ENCODE measurements at regions not wholly inside any gene's neighbourhood (a gene's known extent, or its start where the extent isn't known, plus 50 kb on each side); places are given as distances from the start of the nearest gene placed in this dataset.
A peak's percentile ranks its signal among the peaks of the same experiment; 100 is the strongest.
"Not testable (repeated sequence)": the region's sequence is repeated elsewhere in the genome, so short reads cannot be mapped to it uniquely, and the experiment has no call there.

DNA sequence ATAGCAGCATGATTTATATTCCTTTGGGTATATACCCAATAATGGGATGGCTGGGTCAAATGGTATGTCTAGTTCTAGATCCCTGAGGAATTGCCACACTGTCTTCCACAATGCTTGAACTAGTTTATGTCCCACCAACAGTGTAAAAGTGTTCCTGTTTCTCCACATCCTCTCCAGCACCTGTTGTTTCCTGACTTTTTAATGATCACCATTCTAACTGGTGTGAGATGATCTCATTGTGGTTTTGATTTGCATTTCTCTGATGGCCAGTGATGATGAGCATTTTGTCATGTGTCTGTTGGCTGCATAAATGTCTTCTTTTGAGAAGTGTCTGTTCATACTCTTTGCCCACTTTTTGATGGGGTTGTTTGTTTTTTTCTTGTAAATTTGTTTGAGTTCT lies 54.0 kb upstream of the GPR89A start:
- H3K27ac Mint-ChIP-seq; H3K9me3 Mint-ChIP-seq; H3K36me3 Mint-ChIP-seq (ENCODE audit: low read depth); H3K4me3 Mint-ChIP-seq; intact Hi-C loops (cut with micrococcal nuclease); CTCF ChIA-PET; H3K4me1 Mint-ChIP-seq (ENCODE audit: low read depth); DNase-seq: not testable (repeated sequence)
- peaks cover 13% of the 10 kb centered on the region for H3K27me3 Mint-ChIP-seq (ENCODE audit: low read depth)

DNA sequence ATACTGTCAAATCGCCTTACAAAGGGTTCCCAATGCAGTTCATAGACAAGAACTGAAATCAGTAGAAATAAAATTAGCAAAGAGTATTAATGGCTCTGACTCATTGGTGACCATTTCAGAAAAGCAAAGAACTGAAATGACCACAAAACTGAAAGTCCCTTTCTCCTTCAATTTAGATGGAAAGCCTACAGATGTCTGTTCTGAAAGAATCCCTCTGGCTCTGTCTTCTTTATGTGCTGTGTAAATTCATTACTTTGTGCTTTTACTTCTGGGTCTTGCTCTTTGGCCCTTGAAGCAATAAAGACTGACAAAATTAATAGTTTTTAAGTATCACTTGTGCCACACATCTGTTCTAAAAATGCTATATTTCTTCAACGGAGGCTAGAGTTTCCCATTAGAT lies 62.7 kb upstream of the GPR89A start:
- no peak for DNase-seq
- Mint-ChIP-seq H3K27me3 (ENCODE audit: low read depth) (peaks cover 9% of the 10 kb centered on the region), H3K9me3 (no peaks in the 10 kb centered on the region), H3K4me1 (ENCODE audit: low read depth) (no peaks in the 10 kb centered on the region), H3K36me3 (ENCODE audit: low read depth) (no peaks in the 10 kb centered on the region), H3K27ac (no peak overlapping the region), H3K4me3 (no peak overlapping the region)
- CTCF ChIA-PET, result no interaction called here
- intact Hi-C loops (cut with micrococcal nuclease), result no loop called here

DNA sequence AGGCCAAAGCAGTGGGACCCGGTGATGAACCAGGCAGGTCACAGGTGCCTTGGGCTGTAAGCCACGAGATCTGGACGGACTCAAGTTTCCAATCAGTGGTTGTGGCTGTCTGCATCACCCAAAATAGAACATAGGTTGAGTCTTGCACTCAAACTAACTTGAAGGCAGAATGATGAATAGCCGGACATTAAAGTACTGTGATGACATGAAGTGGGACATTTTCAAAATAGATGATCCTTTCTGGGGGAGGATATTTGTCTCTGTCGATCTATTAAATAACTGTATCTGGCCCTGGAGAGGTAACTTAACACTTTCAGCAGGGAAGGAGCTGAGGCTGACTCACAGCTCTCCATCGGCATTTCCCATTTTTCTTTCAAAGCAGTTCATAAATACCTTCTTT lies 66.1 kb upstream of the GPR89A start:
- peaks cover 15% of the 10 kb centered on the region for H3K27me3 Mint-ChIP-seq (ENCODE audit: low read depth)
- intact Hi-C loops (cut with micrococcal nuclease); H3K4me1 Mint-ChIP-seq (ENCODE audit: low read depth); H3K36me3 Mint-ChIP-seq (ENCODE audit: low read depth); H3K4me3 Mint-ChIP-seq; CTCF ChIA-PET; H3K9me3 Mint-ChIP-seq; H3K27ac Mint-ChIP-seq; DNase-seq: not testable (repeated sequence)

DNA sequence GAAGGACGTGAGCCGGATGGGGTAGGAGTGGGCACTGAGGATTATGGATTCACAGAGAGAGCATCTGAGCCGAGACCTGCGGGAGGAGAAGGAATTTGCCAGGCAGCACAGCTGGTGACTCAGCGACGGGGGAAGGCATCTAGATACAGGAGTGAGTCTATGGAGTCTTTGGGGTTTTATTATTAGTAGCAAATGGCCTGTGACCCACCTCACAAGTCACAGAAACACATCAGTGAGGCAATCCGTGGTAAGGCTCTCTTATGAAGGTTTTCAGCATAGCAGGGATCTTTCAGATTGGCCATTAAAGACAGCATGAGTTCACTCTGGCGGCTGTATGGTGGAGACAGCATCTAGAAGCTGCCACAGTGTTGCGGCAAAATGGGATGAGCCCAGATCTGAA lies 66.5 kb upstream of the GPR89A start:
- H3K36me3 Mint-ChIP-seq (ENCODE audit: low read depth); H3K27ac Mint-ChIP-seq; DNase-seq; intact Hi-C loops (cut with micrococcal nuclease); CTCF ChIA-PET; H3K4me1 Mint-ChIP-seq (ENCODE audit: low read depth); H3K9me3 Mint-ChIP-seq; H3K4me3 Mint-ChIP-seq: not testable (repeated sequence)
- peaks cover 15% of the 10 kb centered on the region for H3K27me3 Mint-ChIP-seq (ENCODE audit: low read depth)

DNA sequence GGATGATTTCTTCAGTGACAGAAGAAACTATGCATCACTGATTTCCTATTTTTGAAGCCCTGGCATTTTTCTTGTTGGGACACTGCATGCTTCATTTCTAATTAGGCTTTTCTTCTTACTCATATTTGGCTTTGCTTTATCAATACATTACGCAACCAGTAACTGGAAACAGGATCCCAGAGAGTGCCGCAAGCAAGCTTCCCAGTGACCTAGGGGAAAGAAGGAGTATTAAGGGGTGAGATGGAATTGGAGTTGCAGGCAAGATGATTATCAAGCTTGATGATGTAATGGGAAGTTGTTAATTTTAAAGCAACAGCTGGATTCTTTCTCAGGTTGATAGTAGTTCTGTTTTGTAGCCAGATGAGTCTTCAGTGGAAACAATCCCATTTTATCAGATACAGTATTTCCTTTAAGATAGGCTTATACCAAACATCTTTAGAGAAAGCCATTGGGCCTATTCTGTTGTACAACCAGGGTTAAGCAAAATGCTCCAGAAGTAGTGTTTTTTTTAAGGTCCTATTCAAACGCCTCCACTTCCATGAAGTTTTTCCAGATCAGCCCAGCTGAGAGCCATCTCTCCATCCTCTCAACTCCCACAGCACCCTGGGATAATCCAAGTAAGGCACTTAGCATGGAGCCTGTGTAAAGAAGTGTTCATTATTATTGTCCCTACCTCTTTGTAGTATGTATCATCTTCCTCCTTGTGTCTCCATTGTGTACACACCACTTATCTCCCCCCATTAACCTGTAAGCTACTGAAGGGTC lies 69.5 kb upstream of the GPR89A start:
- CTCF ChIA-PET, H3K27ac Mint-ChIP-seq: not testable (repeated sequence)

DNA sequence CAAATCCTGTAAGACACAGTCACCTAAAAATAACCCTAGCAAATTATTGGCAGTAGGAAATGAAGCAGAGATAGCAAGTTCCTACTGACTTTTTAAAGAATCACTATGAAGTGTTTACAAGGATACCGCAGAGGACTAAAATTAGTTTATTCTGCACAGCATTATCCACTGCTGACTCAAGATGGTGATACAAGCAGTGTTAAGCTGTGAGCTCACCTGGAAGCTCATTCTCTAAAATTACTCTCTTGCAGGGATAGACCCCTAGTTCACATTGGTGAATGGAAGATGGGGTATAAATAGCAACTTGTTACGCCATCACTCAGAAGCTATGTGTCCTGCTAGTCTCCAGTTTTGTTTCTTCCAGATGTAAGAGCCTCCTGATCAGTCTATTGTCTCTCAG lies 70.8 kb upstream of the GPR89A start:
- H3K9me3 Mint-ChIP-seq; H3K27ac Mint-ChIP-seq; H3K36me3 Mint-ChIP-seq (ENCODE audit: low read depth); intact Hi-C loops (cut with micrococcal nuclease); H3K4me1 Mint-ChIP-seq (ENCODE audit: low read depth); DNase-seq; CTCF ChIA-PET; H3K4me3 Mint-ChIP-seq: not testable (repeated sequence)
- H3K27me3 Mint-ChIP-seq (ENCODE audit: low read depth), result peaks cover 12% of the 10 kb centered on the region

More for the DNA sequence above, 69.5 kb upstream of the GPR89A start:
- H3K36me3 Mint-ChIP-seq (ENCODE audit: low read depth); H3K9me3 Mint-ChIP-seq; H3K4me1 Mint-ChIP-seq (ENCODE audit: low read depth); H3K4me3 Mint-ChIP-seq; DNase-seq; intact Hi-C loops (cut with micrococcal nuclease): not testable (repeated sequence)
- H3K27me3 Mint-ChIP-seq (ENCODE audit: low read depth), result peaks cover 16% of the 10 kb centered on the region

DNA sequence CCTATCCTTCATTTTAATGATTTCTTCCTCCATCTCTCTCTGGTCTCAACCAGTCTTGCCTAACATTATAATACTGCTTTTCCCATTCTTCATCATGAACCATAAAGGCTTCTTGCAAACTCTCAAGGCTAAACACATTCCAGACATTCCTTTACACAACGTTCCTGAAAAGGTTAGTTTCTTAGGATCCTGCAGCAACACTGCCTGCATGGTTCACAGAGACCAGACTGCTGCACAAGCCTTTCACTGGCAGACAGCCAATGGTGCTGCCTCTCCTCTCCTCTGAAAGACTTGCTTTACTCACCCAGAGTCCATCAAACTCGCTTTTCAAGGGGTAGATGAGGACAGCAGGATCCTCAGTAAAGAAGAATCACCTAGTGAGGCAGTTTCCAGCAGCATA lies 72.3 kb upstream of the GPR89A start:
- DNase-seq; H3K4me1 Mint-ChIP-seq (ENCODE audit: low read depth); H3K36me3 Mint-ChIP-seq (ENCODE audit: low read depth); CTCF ChIA-PET; intact Hi-C loops (cut with micrococcal nuclease); H3K4me3 Mint-ChIP-seq; H3K9me3 Mint-ChIP-seq; H3K27ac Mint-ChIP-seq: not testable (repeated sequence)
- peaks cover 11% of the 10 kb centered on the region for H3K27me3 Mint-ChIP-seq (ENCODE audit: low read depth)

DNA sequence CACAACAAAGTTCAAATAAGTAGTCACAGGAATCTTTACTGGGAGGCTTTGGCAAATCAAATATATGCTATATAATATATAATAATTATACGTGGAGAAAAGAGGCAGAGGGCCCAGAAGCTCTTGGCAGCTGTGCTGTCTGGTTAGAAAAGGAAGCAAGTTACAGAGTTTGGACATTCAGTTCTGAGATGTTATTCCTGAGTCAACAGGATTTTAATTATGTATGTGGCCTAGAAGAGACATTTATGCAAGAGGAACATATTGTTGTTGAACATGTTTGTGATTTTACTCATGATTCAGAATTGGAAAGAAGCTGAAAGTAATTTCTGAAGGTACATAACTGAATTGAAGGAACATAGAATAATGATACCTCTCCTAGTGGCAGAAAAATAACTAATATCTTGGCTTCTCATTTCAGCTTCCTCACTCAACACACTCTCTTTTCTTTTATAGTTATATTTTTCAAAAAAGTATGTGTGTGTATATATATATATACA lies 79.7 kb upstream of the GPR89A start:
- H3K4me1 Mint-ChIP-seq (ENCODE audit: low read depth); CTCF ChIA-PET; intact Hi-C loops (cut with micrococcal nuclease); H3K27ac Mint-ChIP-seq; H3K4me3 Mint-ChIP-seq; H3K27me3 Mint-ChIP-seq (ENCODE audit: low read depth); DNase-seq; H3K36me3 Mint-ChIP-seq (ENCODE audit: low read depth); H3K9me3 Mint-ChIP-seq: not testable (repeated sequence)

DNA sequence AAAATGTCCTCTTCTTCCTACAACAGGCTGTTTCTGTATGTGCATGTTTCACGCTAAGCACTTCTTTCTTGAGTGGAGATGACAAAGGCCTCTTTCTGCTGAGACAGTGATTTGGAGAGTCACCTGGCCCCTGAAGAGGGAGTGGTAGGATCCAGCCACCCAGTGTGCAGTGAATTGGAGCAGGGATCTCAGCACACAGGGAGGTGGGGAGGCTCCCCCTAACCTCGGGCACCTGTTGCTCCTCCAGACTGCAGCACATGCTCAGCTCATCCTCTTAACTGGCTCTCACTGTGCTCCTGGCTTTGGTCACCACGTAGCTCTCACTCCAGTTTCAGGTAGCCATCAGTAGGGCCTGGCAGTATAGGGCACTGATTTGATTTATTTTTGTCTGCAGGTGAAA lies 87.6 kb upstream of the GPR89A start:
- H3K9me3 Mint-ChIP-seq, CTCF ChIA-PET: not testable (repeated sequence)

DNA sequence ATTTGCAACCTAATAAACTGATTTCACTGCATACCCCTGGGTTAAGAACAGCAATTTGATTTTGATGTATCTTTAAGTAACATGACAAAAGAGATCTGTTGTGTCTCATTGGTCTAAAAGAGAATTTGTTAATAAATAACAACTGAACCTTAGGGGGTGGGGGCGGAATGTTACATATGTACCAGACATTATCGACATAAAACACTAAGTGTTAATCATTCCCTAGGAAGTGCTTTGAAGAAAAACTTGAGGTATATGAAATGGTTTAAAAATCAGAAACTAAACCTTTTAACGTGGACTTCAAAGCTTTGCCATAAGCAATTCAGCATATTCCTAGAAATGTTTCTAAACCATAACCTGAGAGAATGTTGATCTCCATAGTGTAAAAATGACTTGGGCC lies 88.5 kb upstream of the GPR89A start:
- H3K4me1 Mint-ChIP-seq (ENCODE audit: low read depth); H3K36me3 Mint-ChIP-seq (ENCODE audit: low read depth); intact Hi-C loops (cut with micrococcal nuclease); CTCF ChIA-PET; H3K4me3 Mint-ChIP-seq; DNase-seq; H3K9me3 Mint-ChIP-seq; H3K27me3 Mint-ChIP-seq (ENCODE audit: low read depth); H3K27ac Mint-ChIP-seq: not testable (repeated sequence)

More for the DNA sequence above, 87.6 kb upstream of the GPR89A start:
- H3K4me3 Mint-ChIP-seq; H3K4me1 Mint-ChIP-seq (ENCODE audit: low read depth); H3K27me3 Mint-ChIP-seq (ENCODE audit: low read depth); intact Hi-C loops (cut with micrococcal nuclease); H3K27ac Mint-ChIP-seq; H3K36me3 Mint-ChIP-seq (ENCODE audit: low read depth); DNase-seq: not testable (repeated sequence)

DNA sequence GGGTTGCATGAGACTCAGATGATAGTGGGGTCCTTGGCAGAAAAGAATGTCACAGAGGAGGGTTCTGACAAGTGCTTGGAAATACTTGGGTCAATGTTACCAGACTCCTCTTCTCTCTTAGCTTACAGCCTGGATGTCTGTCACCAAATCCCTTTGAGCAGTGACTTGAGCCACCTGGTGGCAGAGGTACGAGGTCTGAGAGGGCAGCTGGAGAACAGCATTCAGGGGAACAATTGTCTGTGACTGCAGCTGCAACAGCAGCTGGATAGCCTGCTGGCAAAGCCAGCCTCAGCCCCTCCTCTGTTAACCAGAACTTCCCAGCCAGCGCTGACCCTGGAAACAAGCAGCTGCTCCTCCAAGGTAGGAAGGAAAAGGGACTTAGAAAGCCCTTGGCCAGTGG lies 87.6 kb upstream of the NBPF20 start:
- H3K4me1 Mint-ChIP-seq (ENCODE audit: low read depth); H3K36me3 Mint-ChIP-seq (ENCODE audit: low read depth); intact Hi-C loops (cut with micrococcal nuclease); H3K27me3 Mint-ChIP-seq (ENCODE audit: low read depth); H3K9me3 Mint-ChIP-seq; CTCF ChIA-PET; H3K4me3 Mint-ChIP-seq; H3K27ac Mint-ChIP-seq: not testable (repeated sequence)
- peak; percentile 24 for DNase-seq

DNA sequence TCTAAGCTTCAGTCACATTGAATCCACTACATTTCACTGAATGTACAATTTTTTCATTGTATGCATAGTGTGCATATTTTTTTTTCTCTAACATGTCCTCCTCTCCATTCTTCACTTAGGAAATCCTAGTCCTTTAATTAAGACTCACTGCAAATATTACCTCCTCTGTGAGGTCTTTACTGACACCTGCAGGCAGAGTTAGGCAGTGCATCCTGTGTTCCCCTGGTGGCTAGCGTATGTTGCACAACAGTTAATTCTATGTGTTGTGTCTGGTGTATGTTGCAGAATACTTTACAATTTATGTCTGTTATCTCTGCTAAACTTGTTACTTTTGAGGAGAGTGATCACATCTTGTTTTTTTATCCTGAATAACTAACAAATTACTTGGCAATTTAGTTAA lies 82.7 kb upstream of the NBPF20 start:
- H3K27ac Mint-ChIP-seq; H3K9me3 Mint-ChIP-seq; DNase-seq; intact Hi-C loops (cut with micrococcal nuclease); H3K4me1 Mint-ChIP-seq (ENCODE audit: low read depth); H3K36me3 Mint-ChIP-seq (ENCODE audit: low read depth); H3K4me3 Mint-ChIP-seq; CTCF ChIA-PET; H3K27me3 Mint-ChIP-seq (ENCODE audit: low read depth): not testable (repeated sequence)

DNA sequence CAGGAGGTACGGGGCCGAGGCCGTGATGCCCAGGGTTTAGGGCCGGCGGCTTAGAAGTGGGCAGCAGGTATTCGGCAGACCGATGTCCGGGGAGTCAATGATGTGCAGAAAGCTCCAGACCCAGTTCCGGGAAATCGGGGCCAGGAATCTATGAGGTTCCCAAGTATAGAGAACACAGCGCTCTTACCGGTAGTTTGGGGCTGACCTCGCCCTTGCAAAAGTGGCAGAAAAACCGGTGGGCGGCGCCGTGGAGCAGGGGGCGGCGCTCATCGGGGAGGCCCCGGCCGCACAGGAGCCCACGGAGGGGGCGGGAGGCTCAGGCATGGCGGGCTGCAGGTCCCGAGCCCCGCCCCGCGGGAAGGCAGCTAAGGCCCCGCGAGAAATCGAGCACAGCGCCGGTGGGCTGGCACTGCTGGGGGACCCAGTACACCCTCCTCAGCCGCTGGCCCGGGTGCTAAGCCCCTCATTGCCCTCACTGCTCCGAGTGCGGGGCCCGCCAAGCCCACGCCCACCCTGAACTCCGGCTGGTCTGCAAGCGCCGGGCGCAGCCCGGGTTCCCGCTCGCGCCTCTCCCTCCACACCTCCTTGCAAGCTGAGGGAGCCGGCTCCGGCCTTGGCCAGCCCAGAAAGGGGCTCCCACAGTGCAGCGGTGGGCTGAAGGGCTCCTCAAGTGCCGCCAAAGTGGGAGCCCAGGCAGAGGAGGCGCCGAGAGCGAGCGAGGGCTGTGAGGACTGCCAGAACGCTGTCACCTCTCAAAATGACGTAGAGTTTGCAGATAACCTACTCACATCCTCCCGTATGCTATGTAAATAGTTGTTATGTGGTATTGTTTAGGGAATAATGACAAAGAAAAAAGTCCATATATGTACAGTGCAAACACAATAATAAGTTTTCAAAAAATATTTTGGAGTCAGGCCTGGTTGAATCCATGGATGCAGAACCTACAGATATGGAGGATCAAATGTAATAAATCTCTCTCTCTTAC lies 80.6 kb upstream of the NBPF20 start:
- H3K9me3 Mint-ChIP-seq; intact Hi-C loops (cut with micrococcal nuclease); H3K36me3 Mint-ChIP-seq (ENCODE audit: low read depth); CTCF ChIA-PET; H3K27ac Mint-ChIP-seq; DNase-seq; H3K4me1 Mint-ChIP-seq (ENCODE audit: low read depth); H3K27me3 Mint-ChIP-seq (ENCODE audit: low read depth); H3K4me3 Mint-ChIP-seq: not testable (repeated sequence)
